NCI-H748 (cell line): ENCODE measurements at regions not wholly inside any gene's neighbourhood (a gene's known extent, or its start where the extent isn't known, plus 50 kb on each side); places are given as distances from the start of the nearest gene placed in this dataset.

ENCODE experiments used
- DNase-seq: peaks from one replicate; lab custom pipeline; 2025; ENCODE audit not compliant: unreplicated experiment; lab: John Stamatoyannopoulos, UW

GRCh38 chr15:85847031-85847430, 52.3 kb upstream of the KLHL25 start:
- DNase-seq, result no peak

GRCh38 chr15:85849946-85850345, 55.2 kb upstream of the KLHL25 start:
- no peak for DNase-seq

- DNase-seq, result no peak
These were observed 58.2 kb upstream of the KLHL25 start for GRCh38 chr15:85852969-85853368.

- DNase-seq, result peak; percentile 62
These were observed 59.8 kb upstream of the KLHL25 start for GRCh38 chr15:85854345-85855097.

GRCh38 chr15:85858586-85859375, 64.1 kb upstream of the KLHL25 start:
- DNase-seq, result peak; percentile 80

GRCh38 chr15:85859671-85860070, 64.9 kb upstream of the KLHL25 start:
- DNase-seq, result no peak

- DNase-seq, result no peak
These were observed 65.9 kb upstream of the KLHL25 start for GRCh38 chr15:85860394-85861161.

- DNase-seq, result peak; percentile 64
These were observed 70.5 kb upstream of the KLHL25 start for GRCh38 chr15:85865070-85865684.

- DNase-seq, result no peak
These were observed 72.5 kb upstream of the KLHL25 start for GRCh38 chr15:85867250-85867649.

- DNase-seq, result no peak
These were observed 74.4 kb upstream of the KLHL25 start for GRCh38 chr15:85869124-85869523.

- peak; percentile 55 for DNase-seq
These were observed 75.7 kb upstream of the KLHL25 start for GRCh38 chr15:85870216-85871014.

GRCh38 chr15:85871545-85871944, 76.8 kb upstream of the KLHL25 start:
- DNase-seq, result no peak

GRCh38 chr15:85872125-85872524, 77.4 kb upstream of the KLHL25 start:
- DNase-seq, result no peak

- no peak for DNase-seq
These were observed 79.5 kb upstream of the KLHL25 start for GRCh38 chr15:85874236-85874635.

- DNase-seq, result no peak
These were observed 81.0 kb upstream of the KLHL25 start for GRCh38 chr15:85875756-85876155.

GRCh38 chr15:85878828-85879225, 84.1 kb upstream of the KLHL25 start:
- DNase-seq, result no peak

- DNase-seq, result peak; percentile 34
These were observed 84.8 kb upstream of the KLHL25 start for GRCh38 chr15:85879334-85880163.

- peak; percentile 7 for DNase-seq
These were observed 85.9 kb upstream of the KLHL25 start for GRCh38 chr15:85880501-85881190.

- no peak for DNase-seq
These were observed 91.6 kb upstream of the KLHL25 start for GRCh38 chr15:85886309-85886811.
